PC-9 (cell line): ENCODE measurements at regions not wholly inside any gene's neighbourhood (a gene's known extent, or its start where the extent isn't known, plus 50 kb on each side); places are given as distances from the start of the nearest gene placed in this dataset.

Experiments
- BruUV-seq: library from RNA; stranded (reverse); fragments of 400-500 nt; replicated peaks from 2 replicates; lab custom pipeline; 2021; lab: Mats Ljungman, UMichigan
- CTCF ChIA-PET: fragments of 300-600 bp; sonication (Branson Sonifier 250); formaldehyde crosslinking; loops from one replicate; lab custom pipeline; 2022; ENCODE audit warnings: antibody characterized with exemption; lab: Charles Lee
- POLR2A ChIA-PET: fragments of 300-600 bp; sonication (Branson Sonifier 250); formaldehyde crosslinking; loops from one replicate; lab custom pipeline; 2022; ENCODE audit warnings: antibody characterized with exemption; ENCODE audit not compliant: unreplicated experiment; lab: Charles Lee
- DNase-seq, 2 experiments: peaks; one replicate each; pipeline versions ENCODE4 v3.0.0 to v3.0.0-alpha.2; 2015 to 2022; ENCODE audit warnings: mixed read lengths in 1 of 2
- H2AFZ ChIP-seq: fragments of 200-600 bp; sonication (generic); 2 replicates; pipeline ENCODE4 v1.8.1; 2017; ENCODE audit warnings: antibody characterized with exemption
- H3F3A ChIP-seq: fragments of 200-600 bp; sonication (generic); 2 replicates; pipeline ENCODE4 v1.8.1; 2017; ENCODE audit warnings: antibody characterized with exemption, mild to moderate bottlenecking, low read depth; ENCODE audit not compliant: insufficient read depth
- H3K27ac ChIP-seq: fragments of 200-600 bp; sonication (generic); 2 replicates; pipeline ENCODE4 v1.6.1; 2016; ENCODE audit warnings: mixed run types
- H3K27me3 ChIP-seq: fragments of 200-600 bp; sonication (generic); 2 replicates; pipeline ENCODE4 v1.6.1; 2016; ENCODE audit warnings: low read depth, mixed run types; ENCODE audit not compliant: insufficient read depth
- H3K36me3 ChIP-seq: fragments of 200-600 bp; sonication (generic); 2 replicates; pipeline ENCODE4 v1.6.1; 2016; ENCODE audit warnings: low read depth, mixed run types
- H3K4me1 ChIP-seq: fragments of 200-600 bp; sonication (generic); replicated peaks from 2 replicates; pipeline ENCODE4 v1.6.1; 2016; ENCODE audit warnings: mixed run types; ENCODE audit not compliant: insufficient read depth
- H3K4me2 ChIP-seq: fragments of 200-600 bp; sonication (generic); 2 replicates; pipeline ENCODE4 v1.6.1; 2017; ENCODE audit warnings: mixed run types
- H3K4me3 ChIP-seq: fragments of 200-600 bp; sonication (generic); 2 replicates; pipeline ENCODE4 v1.6.1; 2016; ENCODE audit warnings: mixed run types
- H3K79me2 ChIP-seq: fragments of 200-600 bp; sonication (generic); 2 replicates; pipeline ENCODE4 v1.6.1; 2017; ENCODE audit warnings: low read depth, mixed run types
- H3K9me2 ChIP-seq: fragments of 200-600 bp; sonication (generic); 2 replicates; pipeline ENCODE4 v1.8.1; 2017; ENCODE audit warnings: mild to moderate bottlenecking; ENCODE audit not compliant: insufficient read depth
- H3K9me3 ChIP-seq: fragments of 200-600 bp; sonication (generic); 2 replicates; pipeline ENCODE4 v1.8.1; 2016; ENCODE audit warnings: low read depth; ENCODE audit not compliant: insufficient read depth
- H4K20me1 ChIP-seq: fragments of 200-600 bp; sonication (generic); 2 replicates; pipeline ENCODE4 v1.8.1; 2017; ENCODE audit not compliant: insufficient read depth
- CTCF ChIP-seq: fragments of 200-600 bp; sonication (generic); conservative IDR thresholded peaks from 2 replicates; pipeline ENCODE4 v1.6.1; 2017; ENCODE audit warnings: mixed run types, antibody characterized with exemption, mild to moderate bottlenecking, moderate library complexity
- EZH2 ChIP-seq: fragments of 200-600 bp; sonication (generic); IDR thresholded peaks from 2 replicates; pipeline ENCODE4 v1.8.0; 2017; ENCODE audit warnings: antibody characterized with exemption, low read depth
- intact Hi-C: fragments of 100-400 bp; cut with micrococcal nuclease; formaldehyde crosslinking; loops from one replicate; pipeline ENCODE4 v1.10.0; 2022; ENCODE audit not compliant: unreplicated experiment

GRCh38 chr10:25758511-25758910 lies 175.5 kb upstream of the MYO3A start:
- ChIA-PET CTCF (no interaction called here), POLR2A (no interaction called here)
- Histone ChIP-seq H3K79me2 (no peaks in the 10 kb centered on the region), H3K4me1 (no peaks in the 10 kb centered on the region), H2AFZ (no peak overlapping the region), H3K4me3 (no peak overlapping the region), H3K27ac (no peak overlapping the region), H3K27me3 (no peaks in the 10 kb centered on the region), H4K20me1 (no peaks in the 10 kb centered on the region), H3K36me3 (no peaks in the 10 kb centered on the region), H3K4me2 (no peak overlapping the region), H3K9me3 (no peaks in the 10 kb centered on the region), H3K9me2 (no peaks in the 10 kb centered on the region), H3F3A (no peaks in the 10 kb centered on the region)
- intact Hi-C loops, result no loop called here
- DNase-seq, result no peak
- TF ChIP-seq EZH2 (no peak), CTCF (no peak)
- no TSS peak for BruUV-seq

GRCh38 chr10:25761937-25762336 lies 172.1 kb upstream of the MYO3A start:
- Histone ChIP-seq H3K79me2 (no peaks in the 10 kb centered on the region), H3K4me1 (no peaks in the 10 kb centered on the region), H3K27me3 (no peaks in the 10 kb centered on the region), H3K27ac (no peak overlapping the region), H3F3A (no peaks in the 10 kb centered on the region), H2AFZ (no peak overlapping the region), H3K36me3 (no peaks in the 10 kb centered on the region), H3K9me3 (no peaks in the 10 kb centered on the region), H4K20me1 (no peaks in the 10 kb centered on the region), H3K4me2 (no peak overlapping the region), H3K9me2 (no peaks in the 10 kb centered on the region), H3K4me3 (no peak overlapping the region)
- TF ChIP-seq CTCF (no peak), EZH2 (no peak)
- DNase-seq, result no peak
- CTCF ChIA-PET, result no interaction called here
- intact Hi-C loops, result no loop called here
- BruUV-seq, result no TSS peak
- POLR2A ChIA-PET, result no interaction called here

GRCh38 chr10:25766213-25766612 lies 167.8 kb upstream of the MYO3A start:
- ChIA-PET POLR2A (no interaction called here), CTCF (no interaction called here)
- TF ChIP-seq CTCF (no peak), EZH2 (no peak)
- Histone ChIP-seq H3K27ac (no peak overlapping the region), H3K4me3 (no peak overlapping the region), H3K36me3 (no peaks in the 10 kb centered on the region), H2AFZ (no peak overlapping the region), H3K27me3 (no peaks in the 10 kb centered on the region), H3F3A (no peaks in the 10 kb centered on the region), H4K20me1 (no peaks in the 10 kb centered on the region), H3K4me1 (no peaks in the 10 kb centered on the region), H3K9me3 (no peaks in the 10 kb centered on the region), H3K79me2 (no peaks in the 10 kb centered on the region), H3K4me2 (no peak overlapping the region), H3K9me2 (no peaks in the 10 kb centered on the region)
- no TSS peak for BruUV-seq
- no peak for DNase-seq
- intact Hi-C loops, result no loop called here
